OCI-LY3 (cell line): ENCODE measurements at regions not wholly inside any gene's neighbourhood (a gene's known extent, or its start where the extent isn't known, plus 50 kb on each side); places are given as distances from the start of the nearest gene placed in this dataset.

Experiments
- H2AFZ ChIP-seq: fragments of 200-600, 300-600 bp; shearing (Covaris generic); 2 replicates; pipeline ENCODE4 v1.6.0; 2014; ENCODE audit warnings: antibody characterized with exemption, low read depth, low read length
- H3K27ac ChIP-seq: fragments of 200-600, 300-600 bp; sonication (generic); 2 replicates; pipeline ENCODE4 v1.5.1; 2014; ENCODE audit warnings: mild to moderate bottlenecking, low read length, moderate library complexity, mixed read lengths
- H3K27me3 ChIP-seq: fragments of 200-600, 300-600 bp; sonication (generic); 2 replicates; pipeline ENCODE4 v1.6.1; 2014; ENCODE audit warnings: low read depth, low read length, mixed read lengths
- H3K36me3 ChIP-seq: fragments of 200-600, 300-600 bp; sonication (generic); replicated peaks from 2 replicates; pipeline ENCODE3; 2014; ENCODE audit warnings: low read depth, low read length, mixed read lengths
- H3K4me1 ChIP-seq: fragments of 300-600, 200-600 bp; sonication (generic); 2 replicates; pipeline ENCODE4 v1.6.1; 2014; ENCODE audit warnings: low read length, mixed read lengths
- H3K4me2 ChIP-seq: fragments of 200-600, 300-600 bp; sonication (generic); 2 replicates; pipeline ENCODE4 v1.6.1; 2014; ENCODE audit warnings: low read length, mixed read lengths
- H3K4me3 ChIP-seq: fragments of 300-600, 200-600 bp; sonication (generic); 2 replicates; pipeline ENCODE4 v1.5.1; 2014; ENCODE audit warnings: antibody characterized with exemption, mild to moderate bottlenecking, low read length, moderate library complexity
- H3K79me2 ChIP-seq: fragments of 300-600, 200-600 bp; shearing (Covaris generic); 2 replicates; pipeline ENCODE4 v1.6.1; 2014; ENCODE audit warnings: mild to moderate bottlenecking, low read length, mixed read lengths
- H3K9ac ChIP-seq: fragments of 300-600, 200-600 bp; shearing (Covaris generic); 2 replicates; pipeline ENCODE4 v1.6.0; 2014; ENCODE audit warnings: mild to moderate bottlenecking, low read length, moderate library complexity
- H3K9me3 ChIP-seq: fragments of 200-600, 300-600 bp; shearing (Covaris generic); 2 replicates; pipeline ENCODE4 v1.6.1; 2014; ENCODE audit warnings: low read length, mixed read lengths; ENCODE audit not compliant: insufficient read depth
- H4K20me1 ChIP-seq: fragments of 200-600, 300-600 bp; sonication (generic); 2 replicates; pipeline ENCODE4 v1.6.1; 2016; ENCODE audit warnings: low read length, mixed read lengths; ENCODE audit not compliant: insufficient read depth
- EZH2phosphoT487 ChIP-seq: fragments of 200-600 bp; shearing (Covaris generic); IDR thresholded peaks from 2 replicates; pipeline ENCODE4 v1.6.1; 2018; ENCODE audit warnings: antibody characterized with exemption, mixed run types, low read depth
- TF ChIP-seq, protein P1 (sequence below): fragments of 200-600, 300-600 bp; sonication (generic); IDR thresholded peaks from 2 replicates; pipeline ENCODE4 v1.5.1; 2014; ENCODE audit warnings: antibody characterized with exemption, low read length, low read depth

DNA sequence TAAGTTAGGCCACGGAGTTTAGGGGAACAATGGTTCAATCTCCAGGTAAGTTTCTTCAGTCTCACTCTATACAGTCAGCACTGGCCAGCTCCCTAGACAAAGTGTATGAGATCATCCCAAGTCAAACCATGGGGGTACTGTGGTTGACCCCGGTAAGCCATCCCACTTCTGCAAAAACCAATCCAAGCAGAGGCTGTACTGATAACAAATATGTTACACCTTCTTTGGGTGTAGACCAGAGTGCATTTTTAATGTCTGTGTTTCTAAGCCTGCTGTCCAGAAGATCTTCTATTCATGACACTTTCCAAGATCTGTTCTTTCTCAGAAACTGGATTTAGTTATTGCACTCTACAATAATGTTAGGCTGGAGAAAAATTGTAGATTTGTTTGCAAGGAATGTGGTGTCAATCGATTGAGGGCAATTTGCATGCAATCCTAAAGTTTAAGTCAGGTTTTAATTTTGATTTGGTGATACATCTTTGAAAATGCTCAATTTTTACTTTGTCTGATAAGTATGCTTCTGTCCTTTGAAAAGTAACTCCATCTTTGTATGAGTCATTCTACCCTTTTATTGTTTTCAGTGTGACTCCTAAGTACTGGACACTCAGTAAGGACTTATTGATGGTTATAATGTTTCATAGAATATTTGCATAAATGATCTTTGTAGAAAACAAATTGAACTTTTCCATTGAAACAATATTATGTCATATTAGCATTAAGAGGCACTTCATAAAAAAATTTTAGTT, 152.4 kb downstream of the HLX start:
- TF ChIP-seq EZH2phosphoT487: no peak
- TF ChIP-seq, protein P1, sequence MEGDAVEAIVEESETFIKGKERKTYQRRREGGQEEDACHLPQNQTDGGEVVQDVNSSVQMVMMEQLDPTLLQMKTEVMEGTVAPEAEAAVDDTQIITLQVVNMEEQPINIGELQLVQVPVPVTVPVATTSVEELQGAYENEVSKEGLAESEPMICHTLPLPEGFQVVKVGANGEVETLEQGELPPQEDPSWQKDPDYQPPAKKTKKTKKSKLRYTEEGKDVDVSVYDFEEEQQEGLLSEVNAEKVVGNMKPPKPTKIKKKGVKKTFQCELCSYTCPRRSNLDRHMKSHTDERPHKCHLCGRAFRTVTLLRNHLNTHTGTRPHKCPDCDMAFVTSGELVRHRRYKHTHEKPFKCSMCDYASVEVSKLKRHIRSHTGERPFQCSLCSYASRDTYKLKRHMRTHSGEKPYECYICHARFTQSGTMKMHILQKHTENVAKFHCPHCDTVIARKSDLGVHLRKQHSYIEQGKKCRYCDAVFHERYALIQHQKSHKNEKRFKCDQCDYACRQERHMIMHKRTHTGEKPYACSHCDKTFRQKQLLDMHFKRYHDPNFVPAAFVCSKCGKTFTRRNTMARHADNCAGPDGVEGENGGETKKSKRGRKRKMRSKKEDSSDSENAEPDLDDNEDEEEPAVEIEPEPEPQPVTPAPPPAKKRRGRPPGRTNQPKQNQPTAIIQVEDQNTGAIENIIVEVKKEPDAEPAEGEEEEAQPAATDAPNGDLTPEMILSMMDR: no peak
- H3K4me1 ChIP-seq: no peaks in the 10 kb centered on the region
- no peak overlapping the region for H3K4me2 ChIP-seq
- H4K20me1 ChIP-seq: no peaks in the 10 kb centered on the region
- H3K9ac ChIP-seq: no peak overlapping the region
- H3K9me3 ChIP-seq: no peaks in the 10 kb centered on the region
- no peak overlapping the region for H3K4me3 ChIP-seq
- 0 out of 2 replicates have a peak, but pooled peaks cover 3% of the 10 kb centered on the region for H3K27me3 ChIP-seq
- no peak overlapping the region for H2AFZ ChIP-seq
- no peaks in the 10 kb centered on the region for H3K36me3 ChIP-seq
- no peaks in the 10 kb centered on the region for H3K79me2 ChIP-seq
- H3K27ac ChIP-seq: no peak overlapping the region

DNA sequence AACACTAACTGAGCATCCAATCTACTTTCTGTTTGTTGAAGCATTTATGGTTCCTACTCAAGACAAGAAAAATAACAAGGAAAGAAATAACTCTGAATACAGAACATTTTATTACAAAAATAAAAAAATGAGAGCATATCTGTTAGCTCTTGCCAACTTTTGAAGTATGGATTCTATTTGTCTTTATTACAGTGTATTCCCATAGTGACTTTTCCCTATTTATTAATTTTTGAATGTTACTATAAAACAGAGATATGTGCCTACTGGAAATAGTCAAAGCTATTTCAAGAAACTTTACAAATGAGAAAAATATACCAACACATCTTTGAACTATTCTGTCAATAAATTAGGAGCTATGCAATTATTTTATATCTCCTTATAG, 153.0 kb downstream of the HLX start:
- Histone ChIP-seq H3K4me1 (no peaks in the 10 kb centered on the region), H3K27me3 (0 out of 2 replicates have a peak, but pooled peaks cover 3% of the 10 kb centered on the region), H3K4me2 (no peak overlapping the region), H3K9me3 (no peaks in the 10 kb centered on the region), H3K79me2 (no peaks in the 10 kb centered on the region), H3K27ac (no peak overlapping the region), H2AFZ (no peak overlapping the region), H4K20me1 (no peaks in the 10 kb centered on the region), H3K9ac (no peak overlapping the region), H3K36me3 (no peaks in the 10 kb centered on the region), H3K4me3 (no peak overlapping the region)
- TF ChIP-seq, protein P1: no peak
- TF ChIP-seq EZH2phosphoT487: no peak

DNA sequence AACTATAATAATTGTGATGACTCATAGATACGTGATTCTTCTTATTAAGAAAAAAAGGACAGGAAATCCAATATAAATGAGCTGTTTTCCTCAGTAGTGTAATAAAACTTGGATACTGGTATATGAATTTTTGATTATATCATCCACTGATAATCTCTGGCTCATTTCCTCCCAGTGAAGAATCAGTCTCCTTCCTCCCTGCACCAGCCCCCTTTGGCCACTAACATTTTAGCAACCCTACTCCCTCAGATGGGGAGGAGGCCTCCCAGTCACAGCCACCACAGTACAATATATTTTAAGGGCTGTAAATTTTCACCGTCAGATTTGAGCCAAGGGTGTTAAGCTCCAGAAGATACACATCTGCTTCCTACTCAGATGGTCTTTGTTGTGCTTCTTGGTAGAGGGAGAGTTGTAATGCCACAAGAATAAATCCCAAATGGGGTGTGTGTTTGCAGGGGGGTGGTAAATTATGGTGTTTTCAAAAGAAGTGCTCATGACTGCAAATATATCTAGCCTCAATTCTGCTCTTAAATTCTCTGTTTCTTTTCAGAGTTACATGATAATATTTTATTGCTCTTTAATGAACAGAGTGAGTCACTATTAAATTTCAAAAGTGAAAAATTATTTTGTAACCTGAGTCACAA, 153.5 kb downstream of the HLX start:
- Histone ChIP-seq H2AFZ (no peak overlapping the region), H3K36me3 (no peaks in the 10 kb centered on the region), H4K20me1 (no peaks in the 10 kb centered on the region), H3K9me3 (no peaks in the 10 kb centered on the region), H3K4me2 (no peak overlapping the region), H3K27me3 (0 out of 2 replicates have a peak, but pooled peaks cover 3% of the 10 kb centered on the region), H3K4me1 (no peaks in the 10 kb centered on the region), H3K79me2 (no peaks in the 10 kb centered on the region), H3K4me3 (no peak overlapping the region), H3K27ac (no peak overlapping the region), H3K9ac (no peak overlapping the region)
- TF ChIP-seq, protein P1: no peak
- TF ChIP-seq EZH2phosphoT487: no peak

DNA sequence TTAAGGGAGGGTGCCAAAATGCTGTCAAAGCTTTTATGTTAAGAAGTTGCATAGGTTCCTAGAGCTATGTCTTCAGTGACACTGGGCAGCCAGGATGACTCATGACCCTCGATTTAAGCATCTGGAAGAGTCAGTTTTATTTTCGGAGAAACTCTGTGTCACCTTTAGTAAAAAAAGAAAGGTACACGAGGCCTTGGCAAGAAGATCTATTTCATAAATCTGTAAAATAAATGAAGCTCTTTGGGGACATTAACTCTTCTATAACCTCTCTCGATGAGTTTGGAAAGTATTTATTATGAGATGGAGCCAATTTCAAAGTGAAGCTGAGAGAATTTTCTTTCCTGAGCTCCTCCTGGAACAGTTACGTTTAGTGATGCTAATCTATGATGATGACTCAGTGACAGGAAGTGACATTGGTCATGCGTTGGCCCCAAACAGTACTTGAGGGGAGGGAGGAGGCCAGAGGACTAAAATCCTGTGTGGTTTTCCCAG, 156.5 kb downstream of the HLX start:
- Histone ChIP-seq H2AFZ (no peak overlapping the region), H3K4me2 (no peak overlapping the region), H3K27ac (no peak overlapping the region)

More for the DNA sequence above, 156.5 kb downstream of the HLX start:
- TF ChIP-seq, protein P1: no peak
- TF ChIP-seq EZH2phosphoT487: no peak
- H4K20me1 ChIP-seq: no peaks in the 10 kb centered on the region
- no peaks in the 10 kb centered on the region for H3K9me3 ChIP-seq
- H3K79me2 ChIP-seq: no peaks in the 10 kb centered on the region
- H3K36me3 ChIP-seq: no peaks in the 10 kb centered on the region
- no peaks in the 10 kb centered on the region for H3K4me1 ChIP-seq
- no peak overlapping the region for H3K9ac ChIP-seq
- H3K4me3 ChIP-seq: no peak overlapping the region
- peaks cover 3% of the 10 kb centered on the region; the same call in 1 of the 2 replicates for H3K27me3 ChIP-seq
